GDM1 (cell line): ENCODE measurements at regions not wholly inside any gene's neighbourhood (a gene's known extent, or its start where the extent isn't known, plus 50 kb on each side); places are given as distances from the start of the nearest gene placed in this dataset.

Source experiments
- DNase-seq: peaks from one replicate; lab custom pipeline; 2025; lab: John Stamatoyannopoulos, UW

DNA sequence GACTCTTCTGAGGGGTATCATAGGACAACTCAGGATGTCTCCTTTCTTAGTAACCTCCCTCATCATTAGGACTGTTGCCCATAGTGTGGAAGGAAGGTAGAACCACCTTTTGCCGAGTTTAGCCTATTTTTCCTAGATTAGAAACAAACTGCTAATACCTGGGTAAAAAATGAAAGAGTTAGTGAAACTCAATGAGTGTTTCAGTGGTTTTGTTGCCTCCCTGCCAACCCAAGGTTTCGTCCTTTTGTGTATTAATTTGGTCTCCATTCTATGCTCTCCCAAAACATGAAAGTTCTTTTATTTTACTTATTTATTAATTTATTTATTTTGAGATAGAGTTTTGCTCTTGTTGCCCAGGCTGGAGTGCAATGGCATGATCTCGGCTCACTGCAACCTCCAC is 174.9 kb upstream of the KCNJ16 start:
- DNase-seq: no peak

DNA sequence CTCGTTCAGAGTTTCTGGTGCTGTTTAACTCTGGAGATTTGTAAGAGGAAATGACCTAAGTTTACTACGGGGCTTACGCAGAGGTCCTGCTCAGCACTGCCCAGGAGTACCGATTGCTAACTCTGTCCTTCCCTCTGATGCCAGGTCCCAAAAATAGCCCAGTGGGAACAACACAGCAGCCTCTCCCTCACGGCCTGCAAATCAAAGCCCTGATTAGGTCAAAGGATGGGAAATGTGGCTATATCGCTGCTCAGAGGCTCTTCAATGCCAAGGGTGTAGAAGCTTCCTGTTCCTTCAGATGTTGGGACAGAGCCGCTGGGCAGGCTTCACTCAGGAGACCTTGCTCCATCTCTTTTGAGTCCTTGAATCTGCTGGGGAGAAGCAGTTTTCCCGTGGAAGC is 174.2 kb upstream of the KCNJ16 start:
- DNase-seq: no peak

DNA sequence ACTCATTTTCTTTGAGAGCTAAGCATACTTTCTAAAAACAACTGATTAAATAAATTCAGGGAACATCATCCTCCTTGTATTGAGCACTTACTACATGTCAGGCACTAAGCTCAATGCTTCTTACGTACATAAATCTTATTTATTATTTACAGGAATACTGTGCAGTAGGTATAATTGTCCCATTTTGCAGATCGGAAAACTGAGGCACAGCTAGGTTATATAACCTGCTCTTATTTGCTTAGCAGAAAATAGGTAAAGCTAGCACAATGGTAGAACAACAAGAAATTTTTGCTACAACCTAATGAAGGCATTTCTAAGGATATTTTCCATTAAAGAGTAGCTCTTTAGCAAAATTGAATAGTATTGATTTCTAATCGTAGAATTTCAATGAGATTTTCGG is 168.7 kb upstream of the KCNJ16 start:
- no peak for DNase-seq

DNA sequence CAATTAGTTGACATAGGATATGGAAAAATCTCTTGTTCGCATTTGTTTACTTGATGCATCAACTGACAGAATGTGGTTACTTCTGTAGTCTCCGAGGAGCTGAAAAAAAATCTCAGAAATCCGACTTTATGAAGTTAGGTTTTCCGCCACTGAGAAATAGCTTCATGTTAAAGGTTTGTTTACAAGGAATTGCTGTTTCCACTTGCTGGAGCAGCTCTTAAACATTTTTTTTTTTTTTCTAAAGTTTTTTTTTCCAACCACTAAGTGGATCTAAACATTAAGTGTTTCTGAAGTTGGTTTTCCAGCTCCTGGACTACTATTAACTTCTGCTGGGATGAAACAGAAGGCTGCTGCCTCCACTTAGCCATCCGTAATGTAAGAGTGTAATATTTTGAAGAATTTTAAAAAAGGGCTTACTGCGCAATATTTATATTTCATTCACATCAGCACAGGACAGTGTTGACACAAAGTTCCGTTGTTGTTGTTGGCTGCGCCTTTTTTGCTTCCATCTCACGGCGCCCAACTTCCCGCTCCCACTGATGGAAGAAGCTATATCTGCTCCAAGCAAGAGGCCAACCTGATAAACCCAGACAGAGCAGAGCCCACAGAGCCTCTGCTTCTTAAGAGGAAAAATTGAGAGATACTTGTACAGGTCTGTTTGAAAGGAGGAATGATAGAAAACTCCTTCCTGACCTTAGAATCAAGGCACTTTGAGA is 167.7 kb upstream of the KCNJ16 start:
- no peak for DNase-seq

DNA sequence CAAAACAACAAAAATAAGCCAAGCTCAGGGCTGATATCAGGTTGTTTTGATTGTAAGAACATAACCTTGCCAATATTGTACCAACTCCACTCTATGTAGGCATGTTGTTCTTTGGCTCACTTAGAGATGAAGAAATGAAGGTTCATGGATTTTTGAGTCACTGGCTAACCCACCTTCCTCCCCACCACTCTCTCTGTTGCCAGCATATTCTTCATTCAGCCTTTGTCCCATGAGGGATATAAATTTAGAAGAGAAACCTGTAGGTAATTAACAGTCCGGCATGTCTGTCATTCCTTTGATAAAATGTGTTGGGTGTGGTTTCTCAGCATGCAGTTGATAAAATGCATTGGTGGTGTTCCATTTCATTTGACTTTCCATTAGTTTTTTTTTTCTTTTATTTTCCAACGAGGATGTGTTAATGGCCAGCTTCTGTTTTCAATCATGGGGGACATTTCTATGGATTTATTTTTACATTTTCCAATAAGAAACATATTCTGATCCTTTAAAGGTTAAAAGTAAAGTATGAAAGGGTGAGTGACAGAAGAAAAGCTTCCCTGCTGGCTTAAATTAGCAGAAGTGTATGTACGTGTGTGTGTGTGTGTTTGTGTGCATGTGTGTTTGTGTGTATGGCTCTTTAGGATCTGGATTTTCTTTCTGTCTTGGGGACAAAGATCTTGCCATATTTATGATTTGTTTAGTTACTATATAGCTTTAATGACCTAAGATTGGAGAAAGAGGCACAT is 166.2 kb upstream of the KCNJ16 start:
- DNase-seq: no peak

DNA sequence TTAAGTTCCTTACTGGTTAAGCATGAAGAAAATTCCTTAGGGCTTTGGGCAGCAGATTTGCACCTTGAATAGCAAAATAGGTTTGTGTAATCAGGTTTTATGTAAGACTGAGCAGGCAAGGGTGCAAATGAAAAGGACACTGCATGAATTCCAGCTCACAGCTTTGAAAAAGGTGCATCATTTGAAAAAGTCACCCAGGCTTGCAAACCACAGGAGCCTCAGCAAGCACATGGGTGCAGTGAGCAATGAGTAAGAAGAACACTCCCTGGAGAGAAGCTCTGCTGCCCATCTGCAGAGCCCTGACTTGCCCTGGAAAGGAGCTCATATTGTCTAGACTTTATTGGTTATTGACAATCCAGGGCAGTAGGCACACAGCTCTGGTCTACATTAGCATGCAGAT is 165.6 kb upstream of the KCNJ16 start:
- DNase-seq: no peak

DNA sequence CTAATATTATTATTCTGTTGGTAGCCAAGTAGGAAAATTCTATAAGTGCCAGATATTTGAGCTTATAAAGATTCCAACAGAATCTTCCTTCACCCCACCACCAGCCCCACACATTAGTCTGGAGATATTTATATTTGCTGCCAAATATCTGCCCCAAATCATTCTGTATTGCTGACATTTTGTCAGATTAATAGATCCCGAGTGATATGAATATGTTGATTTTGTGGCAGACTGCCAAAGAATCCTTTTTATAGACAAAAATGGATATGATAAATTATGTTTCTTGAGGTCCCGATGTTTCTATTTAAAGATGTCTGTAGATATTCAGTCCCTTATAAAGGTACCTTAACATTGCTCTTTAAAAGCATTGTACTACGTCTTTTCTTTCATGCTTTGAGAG is 162.2 kb upstream of the KCNJ16 start:
- DNase-seq: no peak

DNA sequence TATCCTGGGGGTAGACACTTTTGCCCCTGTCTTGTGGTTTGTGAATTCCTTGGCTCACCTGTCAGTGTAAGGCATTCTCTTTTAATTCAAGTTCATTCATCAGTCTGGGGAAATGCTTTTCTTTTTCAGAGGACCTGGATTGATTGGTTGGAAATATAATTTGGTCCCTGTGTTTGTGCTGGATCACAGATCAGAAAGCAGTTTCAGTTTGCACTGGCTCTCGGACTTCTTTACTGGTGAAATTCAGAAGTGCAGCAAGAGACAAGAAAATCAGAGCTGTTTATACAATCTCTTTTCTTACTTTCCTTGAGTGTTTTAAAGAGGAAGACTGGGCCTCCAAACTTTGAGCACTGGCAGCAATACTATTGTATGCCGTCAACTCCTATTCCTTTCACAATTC is 161.8 kb upstream of the KCNJ16 start:
- DNase-seq: no peak

DNA sequence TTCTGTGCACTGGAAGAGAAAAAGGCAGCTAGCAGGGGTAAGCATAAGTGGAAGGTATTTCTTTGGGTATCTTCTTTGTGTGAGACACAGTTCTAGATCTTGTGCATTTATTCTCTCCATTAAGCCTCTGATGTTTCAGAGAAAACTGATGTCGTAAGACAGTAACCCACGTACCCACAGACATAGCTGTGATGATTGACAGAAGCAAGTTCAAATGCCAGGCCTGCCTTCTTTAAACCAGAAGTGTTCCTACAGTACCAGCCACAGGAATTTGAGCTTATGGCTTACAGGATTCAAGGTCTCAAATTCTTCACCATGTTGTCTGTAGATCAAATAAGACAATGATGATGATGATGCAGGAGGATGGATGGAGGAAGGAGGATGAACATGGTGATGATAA is 161.4 kb upstream of the KCNJ16 start:
- DNase-seq: no peak

DNA sequence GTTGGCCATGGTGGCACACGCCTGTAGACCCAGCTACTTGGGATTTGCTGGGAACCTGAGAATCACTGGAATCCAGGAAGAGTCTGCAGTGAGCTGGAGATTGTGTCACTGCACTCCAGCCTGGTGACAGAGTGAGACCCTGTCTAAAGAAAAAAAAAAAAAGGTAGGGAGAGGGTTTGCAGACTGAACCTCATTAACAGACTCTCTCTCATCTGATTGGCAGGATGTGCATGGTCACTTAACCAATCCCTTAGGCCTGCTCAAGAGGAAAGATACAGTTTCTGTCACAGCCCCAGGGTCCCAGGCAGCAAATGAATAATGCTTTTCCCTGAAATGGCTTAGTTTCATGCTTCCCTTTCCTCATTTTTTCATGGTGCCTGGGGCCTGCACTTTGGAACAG is 160.5 kb upstream of the KCNJ16 start:
- DNase-seq: no peak

DNA sequence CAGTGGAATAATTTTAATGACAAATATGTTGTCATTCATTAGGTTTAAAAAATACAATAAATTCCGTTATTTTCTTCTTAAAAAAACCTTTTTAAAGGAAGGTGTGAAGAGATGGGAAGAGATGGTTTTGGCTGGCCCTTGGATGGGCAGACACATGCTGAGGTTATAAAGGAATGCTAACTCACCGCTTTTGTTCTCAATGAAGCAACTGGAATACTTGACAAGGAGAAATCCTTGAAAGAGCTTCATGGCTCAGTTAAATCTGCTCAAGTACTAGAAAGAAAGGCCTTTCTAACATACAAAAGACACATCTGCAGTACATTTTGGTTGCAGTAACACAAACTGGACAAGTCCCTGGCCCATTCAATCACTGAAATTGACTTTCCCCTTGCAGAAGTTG is 158.3 kb upstream of the KCNJ16 start:
- DNase-seq: no peak

DNA sequence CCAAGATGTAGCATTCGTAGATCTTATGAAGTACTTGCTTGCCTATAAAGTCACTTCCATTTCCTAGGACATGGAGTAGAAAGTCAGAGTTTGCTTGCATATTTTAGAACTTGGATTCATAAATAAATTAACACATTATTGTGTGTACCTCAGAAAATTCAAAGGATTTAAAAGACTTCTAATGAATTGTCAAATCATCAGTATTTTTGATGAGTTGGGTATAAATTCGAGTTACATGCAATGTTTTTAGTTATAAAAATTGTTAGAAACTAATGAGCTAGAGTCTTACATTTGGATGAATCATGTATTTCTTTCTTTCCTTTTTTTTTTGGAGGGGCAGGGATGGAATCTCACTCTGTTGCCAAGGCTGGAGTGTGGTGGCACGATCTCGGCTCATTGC is 156.9 kb upstream of the KCNJ16 start:
- no peak for DNase-seq

DNA sequence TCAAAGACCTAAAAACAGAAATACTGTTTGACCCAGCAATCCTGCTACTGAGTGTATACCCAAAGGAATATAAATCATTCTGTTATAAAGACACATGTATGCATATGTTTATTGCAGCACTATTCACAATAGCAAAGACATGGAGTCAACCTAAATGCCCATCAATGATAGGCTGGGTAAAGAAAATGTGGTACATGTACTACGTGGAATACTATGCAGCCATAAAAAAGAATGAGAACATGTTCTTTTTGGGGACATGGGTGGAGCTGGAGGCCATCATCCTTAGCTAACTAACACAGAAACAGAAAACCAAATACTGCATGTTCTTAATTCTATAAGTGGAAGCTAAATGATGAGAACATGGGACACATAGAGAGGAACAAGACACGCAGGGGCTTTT is 155.2 kb upstream of the KCNJ16 start:
- DNase-seq: no peak

DNA sequence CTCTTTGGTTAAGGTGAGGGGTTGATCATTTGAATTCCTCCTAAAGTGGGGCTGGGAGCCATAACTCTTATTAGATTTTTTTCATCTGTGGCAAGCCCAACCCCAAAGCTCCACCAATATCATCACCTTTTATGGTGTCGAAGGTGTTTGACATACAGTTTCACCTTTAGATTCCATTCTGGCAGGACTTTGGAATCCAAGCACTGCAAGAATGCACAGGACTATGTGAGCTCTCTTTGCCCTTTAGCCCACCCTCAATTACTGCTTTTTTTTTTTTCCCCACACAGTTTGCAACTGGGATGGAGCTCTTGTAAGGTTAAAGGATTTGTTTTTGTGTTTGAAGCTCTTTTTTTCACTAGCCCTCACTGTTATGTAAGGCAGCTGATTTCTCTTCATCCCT is 154.0 kb upstream of the KCNJ16 start:
- DNase-seq: no peak

DNA sequence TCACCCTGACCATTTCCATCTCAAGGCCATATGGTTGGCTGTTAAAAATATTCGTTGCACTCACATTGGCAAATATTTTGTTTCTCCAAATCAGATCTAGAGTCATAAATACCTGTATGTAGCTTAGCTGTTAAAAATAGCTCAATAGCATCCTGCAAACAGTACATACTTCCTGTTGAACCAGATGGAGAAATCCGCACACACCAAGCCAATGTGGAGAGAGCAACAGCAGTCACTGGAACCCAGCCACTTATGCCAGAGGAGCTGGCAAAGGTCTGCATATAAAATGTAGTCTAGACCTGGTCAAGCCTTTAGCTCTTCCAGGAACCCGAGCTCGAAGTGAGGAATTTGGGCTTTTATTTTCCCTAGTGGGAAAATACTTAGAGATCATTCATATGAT is 146.4 kb upstream of the KCNJ16 start:
- no peak for DNase-seq

DNA sequence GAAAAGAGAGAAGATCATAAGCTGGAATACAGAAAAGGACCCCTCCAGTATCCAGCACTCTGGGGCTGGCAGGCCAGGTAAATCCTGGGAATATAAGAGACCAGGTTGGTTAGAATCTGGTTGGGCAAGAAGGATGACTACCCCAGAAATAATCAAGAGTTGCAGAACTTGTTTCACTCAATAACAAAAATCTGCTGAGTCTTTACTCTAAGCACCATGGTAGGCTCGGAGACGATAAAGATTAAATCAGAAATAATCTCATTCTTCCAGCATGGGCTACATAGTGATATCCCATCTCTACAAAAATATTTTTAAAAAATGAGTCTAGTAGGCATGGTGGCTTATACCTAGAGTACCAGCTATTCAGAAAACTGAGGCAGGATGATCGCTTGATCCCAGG is 138.0 kb upstream of the KCNJ16 start:
- no peak for DNase-seq

DNA sequence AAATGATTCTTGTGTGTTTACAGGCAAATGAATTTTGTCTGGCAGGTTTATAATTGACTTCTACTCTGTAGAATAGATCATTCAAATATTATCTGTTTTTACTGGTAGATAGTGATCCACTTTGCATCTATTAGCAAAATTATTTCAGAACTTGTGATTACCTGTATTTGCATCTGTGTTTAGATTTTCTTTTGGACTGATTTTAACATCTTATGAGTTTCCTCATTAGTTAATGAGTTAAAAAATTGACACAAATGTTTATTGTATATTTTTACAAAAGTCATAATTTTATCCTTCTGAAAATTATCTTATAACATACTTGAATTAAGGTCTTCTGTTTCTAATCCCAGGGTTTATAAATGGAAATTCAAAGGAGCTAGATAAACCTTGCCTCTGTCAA is 132.0 kb upstream of the KCNJ16 start:
- DNase-seq: no peak

DNA sequence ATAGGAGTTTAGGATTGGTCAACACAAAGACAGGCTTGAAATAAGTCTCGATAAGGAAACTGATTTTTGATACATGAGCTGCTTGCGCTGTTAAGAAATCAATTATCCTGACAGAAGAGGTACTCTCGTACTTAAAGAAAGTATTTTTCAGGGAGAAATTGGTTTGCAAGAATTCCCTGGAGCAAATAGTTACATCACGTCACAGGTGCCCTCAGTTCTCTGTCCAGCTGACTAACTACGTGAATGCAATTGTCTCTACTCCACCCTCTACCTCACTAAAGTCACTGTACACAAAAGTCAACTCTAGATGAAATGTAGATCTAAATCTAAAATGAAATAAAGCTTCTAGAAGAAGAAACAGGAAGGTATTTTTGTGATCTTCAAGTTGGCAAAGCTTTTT is 130.6 kb upstream of the KCNJ16 start:
- DNase-seq: no peak

DNA sequence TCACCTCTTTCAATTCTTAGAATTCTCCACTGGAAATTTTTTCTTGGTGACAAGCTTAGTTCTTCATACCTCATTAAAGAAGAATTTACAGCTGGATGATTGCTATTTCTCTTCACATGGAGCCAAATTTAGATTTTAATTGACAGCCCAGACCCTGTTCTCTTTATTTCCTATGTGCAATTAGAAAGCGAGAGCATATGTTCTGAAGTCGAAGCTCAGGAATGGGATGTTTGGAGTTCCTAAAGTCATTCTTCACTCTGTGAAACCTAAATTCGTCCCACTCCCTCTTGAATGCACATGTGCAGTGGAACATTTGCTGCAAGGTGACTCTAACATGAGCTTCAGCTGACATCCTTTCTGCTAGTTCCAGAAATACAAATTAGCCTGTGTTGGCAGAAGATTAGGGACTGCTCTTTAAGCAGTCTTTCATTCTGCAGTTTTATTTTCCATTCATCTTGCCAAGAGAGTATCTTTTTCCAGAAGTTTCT is 129.3 kb upstream of the KCNJ16 start:
- DNase-seq: no peak

DNA sequence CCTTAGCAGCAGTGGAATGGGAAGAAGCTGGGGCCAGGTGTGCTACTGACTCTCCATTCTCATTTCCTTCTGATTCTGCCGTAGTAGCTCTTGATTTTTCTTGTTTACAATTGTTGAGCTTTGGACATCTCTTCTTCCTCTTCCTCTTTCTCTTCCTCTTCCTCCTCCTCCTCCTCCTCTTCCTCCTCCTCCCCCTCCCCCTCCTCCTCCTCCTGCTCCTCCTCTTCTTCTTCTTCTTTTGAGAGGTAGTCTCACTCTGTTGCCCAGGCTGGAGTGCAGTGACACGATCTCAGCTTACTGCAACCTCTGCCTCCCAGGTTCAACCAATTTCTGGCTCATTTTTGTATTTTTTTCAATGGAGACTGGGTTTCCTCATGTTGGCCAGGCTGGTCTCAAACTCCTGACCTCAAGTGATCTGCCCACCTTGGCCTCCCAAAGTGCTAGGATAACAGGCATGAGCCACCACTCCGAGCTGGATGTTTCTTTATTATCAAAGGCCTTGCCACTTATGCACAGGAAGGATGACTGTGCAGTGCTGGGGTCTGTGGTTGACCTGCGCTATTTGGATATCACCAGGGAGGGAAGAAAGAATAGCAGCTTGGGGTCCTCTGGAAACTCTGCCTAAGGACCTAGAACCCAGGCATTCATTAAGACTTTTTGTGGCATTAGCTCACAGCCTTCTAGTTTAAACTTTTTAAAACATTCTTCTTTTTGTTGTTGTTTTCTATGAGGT is 127.8 kb upstream of the KCNJ16 start:
- peak; percentile 46 for DNase-seq

DNA sequence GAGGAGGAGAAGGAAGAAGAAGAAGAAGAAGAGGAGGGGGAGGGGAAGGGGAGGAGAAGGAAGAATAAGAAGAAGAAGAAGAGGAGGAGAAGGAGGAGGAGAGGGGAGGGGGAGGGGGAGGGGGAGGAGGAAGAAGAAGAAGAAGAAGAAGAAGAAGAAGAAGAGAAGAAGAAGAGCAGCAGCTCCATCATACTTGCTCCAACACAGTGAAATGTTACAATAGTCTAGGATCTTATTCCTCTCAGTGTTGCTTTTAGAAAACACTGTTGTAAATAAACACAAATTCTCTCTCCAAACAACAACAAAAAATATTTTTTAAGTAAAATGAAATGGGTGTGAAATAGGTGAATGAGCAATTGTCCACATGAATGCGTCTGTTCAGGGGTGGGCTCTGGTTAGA is 126.6 kb upstream of the KCNJ16 start:
- DNase-seq: no peak

DNA sequence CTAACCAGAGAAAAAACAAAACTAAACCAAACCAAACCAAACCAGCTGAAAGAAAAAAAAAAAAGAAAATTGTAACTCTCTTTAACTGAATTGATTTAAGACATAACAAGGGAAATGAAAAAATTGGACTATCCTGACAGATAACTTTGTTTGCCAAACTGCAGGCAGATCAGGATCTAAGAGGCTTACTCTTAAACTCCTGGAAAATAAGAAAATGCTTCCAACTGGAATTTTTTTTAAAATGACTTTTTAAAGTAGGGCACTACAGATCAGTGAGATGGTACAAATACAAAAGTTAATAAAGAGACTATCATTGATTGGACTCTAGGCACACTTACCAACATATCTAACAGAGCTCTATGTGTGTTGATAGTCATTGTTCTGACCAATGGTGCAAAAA is 125.5 kb upstream of the KCNJ16 start:
- no peak for DNase-seq
